Fibroblast of pulmonary artery (primary cell): ENCODE measurements at regions not wholly inside any gene's neighbourhood (a gene's known extent, or its start where the extent isn't known, plus 50 kb on each side); places are given as distances from the start of the nearest gene placed in this dataset.
A peak's percentile ranks its signal among the peaks of the same experiment; 100 is the strongest.

Experiments
- DNase-seq: peaks from one replicate; pipeline ENCODE4 v3.0.0-alpha.2; 2010; ENCODE audit warnings: low read depth
- H3K4me3 ChIP-seq: replicated peaks from 2 replicates; pipeline ENCODE4 v1.5.1; 2011; ENCODE audit warnings: low read depth, mild to moderate bottlenecking, control low read depth, low read length, moderate library complexity
- CTCF ChIP-seq: IDR thresholded peaks from 2 replicates; pipeline ENCODE4 v1.5.1; 2011; ENCODE audit warnings: mild to moderate bottlenecking, control low read depth, low read length, inconsistent platforms; ENCODE audit errors: missing control alignments

DNA sequence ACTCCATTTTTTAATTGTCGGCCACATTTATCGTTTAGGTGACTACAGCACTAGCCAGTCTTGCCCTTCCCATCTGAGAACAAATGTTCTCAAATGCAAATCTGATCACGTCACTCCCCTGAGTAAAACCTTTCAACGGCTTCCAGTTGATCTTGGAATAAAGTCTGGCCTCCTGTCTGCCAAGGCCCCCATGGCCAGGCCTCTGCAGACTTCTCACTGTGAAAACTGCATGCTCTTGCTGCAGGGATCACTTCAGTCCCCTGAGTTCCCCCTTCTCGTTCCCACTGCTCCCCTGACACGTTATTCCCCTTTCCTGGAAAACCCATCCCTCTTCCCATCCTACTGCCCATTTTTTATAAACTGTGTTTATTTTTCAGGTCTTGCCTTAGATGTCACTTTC, 124.1 kb upstream of the NEBL start:
- TF ChIP-seq CTCF: no peak

DNA sequence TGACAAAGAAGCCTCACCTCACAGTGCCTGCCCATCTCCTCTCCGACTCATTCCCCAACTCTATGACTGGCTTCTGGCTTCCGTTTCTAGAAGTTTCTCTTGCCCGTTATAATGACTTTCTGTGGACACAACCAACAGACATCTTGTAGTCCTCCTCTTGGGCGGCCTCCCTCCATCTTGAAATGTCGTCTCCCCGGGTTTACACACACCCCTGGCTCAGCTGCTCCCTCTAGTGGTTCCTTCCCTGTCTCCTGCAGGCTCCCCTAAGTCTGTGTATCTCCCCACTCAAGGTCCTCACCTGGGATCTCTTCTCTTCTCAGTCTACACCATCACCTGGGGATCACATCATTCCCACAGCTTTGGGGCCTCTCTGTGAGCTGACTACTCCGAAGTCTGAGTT, 123.4 kb upstream of the NEBL start:
- TF ChIP-seq CTCF: peak; percentile 31
- H3K4me3 ChIP-seq: no peak overlapping the region
- DNase-seq: no peak

More for the DNA sequence above, 124.1 kb upstream of the NEBL start:
- H3K4me3 ChIP-seq: no peak overlapping the region
- DNase-seq: no peak

- no peak overlapping the region for H3K4me3 ChIP-seq
- no peak for DNase-seq
- TF ChIP-seq CTCF: no peak
Observed at GRCh38 chr10:21019436-21019835, 122.3 kb upstream of the NEBL start.

DNA sequence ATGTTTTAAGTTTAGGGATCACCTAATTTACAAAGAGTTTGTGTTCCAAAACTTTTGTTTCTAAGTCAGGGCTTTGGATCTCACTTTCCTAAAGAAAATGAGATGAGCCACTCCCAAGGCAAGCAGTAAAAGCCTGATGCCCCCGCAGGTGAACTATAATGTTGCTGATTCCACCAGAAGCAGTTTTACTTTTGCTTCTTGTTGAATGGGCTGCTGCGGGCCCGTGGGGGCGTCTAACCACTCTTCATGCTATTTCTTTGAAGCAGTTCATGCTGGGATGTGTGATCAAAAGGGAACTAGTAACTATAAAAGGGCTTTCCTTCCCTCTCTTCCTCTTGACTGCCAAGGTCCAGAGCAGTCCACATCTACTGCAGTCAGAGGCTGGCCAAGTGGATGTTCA, 118.7 kb upstream of the NEBL start:
- no peak for DNase-seq
- TF ChIP-seq CTCF: no peak
- H3K4me3 ChIP-seq: no peak overlapping the region

DNA sequence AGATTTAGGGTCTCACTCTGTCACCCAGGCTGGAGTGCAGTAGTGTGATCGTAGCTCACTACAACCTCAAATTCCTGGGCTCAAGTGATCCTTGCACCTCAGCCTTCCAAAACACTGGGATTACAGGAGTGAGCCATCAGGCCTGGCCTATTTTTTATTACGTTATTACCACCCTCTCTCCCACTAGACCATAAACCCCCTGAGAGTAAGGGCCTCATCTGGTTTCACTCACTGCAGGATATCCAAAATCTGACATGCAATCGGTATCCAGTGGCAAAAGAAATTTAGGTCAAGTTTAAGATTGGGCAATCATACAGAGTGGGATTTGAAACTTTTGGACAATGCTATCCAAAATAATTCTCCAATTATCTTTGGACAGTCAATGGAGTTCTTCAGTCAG, 117.0 kb upstream of the NEBL start:
- no peak for DNase-seq
- no peak overlapping the region for H3K4me3 ChIP-seq
- no peak for TF ChIP-seq CTCF

DNA sequence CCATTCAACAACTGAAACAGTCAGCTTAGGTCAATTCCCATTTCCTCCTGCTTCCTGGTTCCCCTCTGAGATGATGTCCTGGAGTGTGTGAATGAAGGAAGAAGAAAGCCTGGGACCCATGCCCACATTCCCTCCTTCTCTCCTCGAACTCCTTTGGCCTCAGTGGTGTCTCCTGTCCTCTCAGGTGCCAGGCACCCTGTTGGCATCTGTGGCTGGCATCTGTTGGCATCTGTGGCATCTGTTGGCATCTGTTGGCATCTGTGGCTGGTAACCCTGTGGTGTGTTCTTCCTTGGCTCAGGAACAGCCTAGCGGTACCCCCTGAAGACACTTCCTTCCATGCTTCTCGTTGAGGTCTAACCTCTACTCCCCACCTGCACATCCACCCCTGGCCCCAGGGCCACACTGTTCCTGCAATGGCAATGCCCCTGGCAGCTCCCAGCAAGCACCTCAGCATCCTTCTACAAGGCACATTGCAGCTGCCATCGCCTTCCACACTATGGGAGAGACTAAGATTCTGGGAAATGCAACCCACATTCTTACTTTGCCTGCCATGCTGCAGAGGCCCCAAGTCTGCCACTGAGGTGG, 114.4 kb upstream of the NEBL start:
- no peak overlapping the region for H3K4me3 ChIP-seq
- TF ChIP-seq CTCF: no peak

GRCh38 chr10:21010615-21011014, 113.5 kb upstream of the NEBL start:
- TF ChIP-seq CTCF: no peak
- DNase-seq: no peak

More for the DNA sequence above, 114.4 kb upstream of the NEBL start:
- DNase-seq: no peak

More at GRCh38 chr10:21010615-21011014, 113.5 kb upstream of the NEBL start:
- H3K4me3 ChIP-seq: no peak overlapping the region
